GM10248 (cell line): ENCODE measurements at regions not wholly inside any gene's neighbourhood (a gene's known extent, or its start where the extent isn't known, plus 50 kb on each side); places are given as distances from the start of the nearest gene placed in this dataset.

Source experiments
- CTCF ChIA-PET: fragments of 300-600 bp; sonication (Branson Sonifier 250); formaldehyde crosslinking; extraction: SDS; loops from one replicate; lab custom pipeline; 2021; ENCODE audit warnings: antibody characterized with exemption; lab: Yijun Ruan, JAX
- POLR2A ChIA-PET: fragments of 350-650 bp; sonication (Branson Sonifier 250); formaldehyde crosslinking; extraction: SDS; loops from one replicate; lab custom pipeline; 2020; ENCODE audit warnings: antibody characterized with exemption; lab: Yijun Ruan, JAX
- DNase-seq: peaks from one replicate; pipeline ENCODE4 v3.0.0; 2012; ENCODE audit errors: extremely low spot score
- CTCF ChIP-seq: IDR thresholded peaks from 2 replicates; pipeline ENCODE4 v1.5.1; 2012; ENCODE audit warnings: mild to moderate bottlenecking, low read depth; ENCODE audit errors: extremely low read depth, missing control alignments, control extremely low read depth

DNA sequence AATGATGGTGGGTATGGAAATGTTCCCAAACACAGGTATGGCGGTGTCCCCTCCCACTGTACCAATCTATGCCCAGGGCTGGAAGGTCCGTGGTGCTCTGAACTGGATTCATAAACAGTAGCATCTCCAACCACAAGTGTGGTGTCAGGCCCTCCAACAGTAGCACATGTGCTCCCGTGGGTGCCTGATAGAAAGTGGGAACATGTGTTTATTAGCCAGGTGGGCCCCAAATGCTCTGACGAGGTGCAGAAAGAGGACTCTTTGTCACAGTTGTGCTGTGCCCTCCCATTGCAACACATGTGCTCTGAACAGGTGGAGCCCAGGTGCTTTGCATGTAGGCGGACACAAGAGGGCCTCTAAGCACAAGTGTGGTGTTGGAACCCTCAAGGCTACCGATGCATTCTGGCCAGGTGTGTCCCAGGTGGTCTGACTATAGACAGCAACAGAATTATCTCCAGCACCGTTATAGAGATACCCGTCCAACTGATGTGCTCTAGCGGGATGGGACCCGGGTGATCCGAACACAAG is 75.4 kb upstream of the ZNF30 start:
- no peak for TF ChIP-seq CTCF
- ChIA-PET CTCF (no interaction called here), POLR2A (no interaction called here)
- DNase-seq: no peak

- no peak for TF ChIP-seq CTCF
- CTCF ChIA-PET: no interaction called here
- POLR2A ChIA-PET: no interaction called here
- DNase-seq: no peak
Observed at GRCh38 chr19:34847393-34847792, 74.4 kb upstream of the ZNF599 start.

- ChIA-PET POLR2A (no interaction called here), CTCF (no interaction called here)
- no peak for DNase-seq
- no peak for TF ChIP-seq CTCF
Observed at GRCh38 chr19:34844277-34844676, 71.3 kb upstream of the ZNF599 start.

- POLR2A ChIA-PET: no interaction called here
- no peak for DNase-seq
- CTCF ChIA-PET: no interaction called here
- TF ChIP-seq CTCF: no peak
Observed at GRCh38 chr19:34841780-34842179, 68.8 kb upstream of the ZNF599 start.

DNA sequence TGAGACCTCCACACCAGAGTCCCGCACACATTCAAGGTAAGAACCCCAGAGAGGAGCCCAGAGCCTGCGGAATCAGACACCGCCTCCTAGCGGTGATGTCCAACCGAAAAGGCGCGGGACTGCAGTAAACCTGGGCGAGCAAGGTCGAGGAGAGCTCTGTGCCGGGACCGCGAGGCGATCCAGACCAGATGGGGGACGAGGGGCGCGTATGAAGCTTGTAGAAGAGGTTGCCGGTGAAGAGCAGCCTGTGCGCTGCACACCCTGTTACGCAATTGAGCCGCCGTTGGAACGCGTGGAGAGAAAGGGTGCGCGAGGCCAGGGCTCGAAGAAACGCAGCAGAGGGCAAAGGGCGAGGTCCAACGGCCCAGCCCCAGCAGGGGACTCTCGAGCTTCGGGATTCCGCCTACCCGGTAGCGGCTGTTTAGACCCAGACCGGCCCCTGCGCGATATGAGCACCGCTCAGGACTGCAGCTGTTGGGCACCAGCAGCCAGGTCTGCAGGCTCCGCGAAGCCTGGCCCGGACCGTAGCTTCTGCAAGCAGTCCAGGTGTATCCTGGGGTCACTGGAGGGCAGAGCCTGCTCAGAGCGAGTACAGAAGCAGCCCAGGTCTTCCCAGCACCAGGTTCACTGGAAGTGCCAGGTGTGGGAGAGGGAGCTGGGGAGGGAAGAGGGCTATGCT is 65.9 kb upstream of the ZNF599 start:
- CTCF ChIA-PET: no interaction called here
- TF ChIP-seq CTCF: no peak
- POLR2A ChIA-PET: no interaction called here
- DNase-seq: no peak

GRCh38 chr19:34838248-34838647 is 65.2 kb upstream of the ZNF599 start:
- no peak for DNase-seq
- ChIA-PET POLR2A (no interaction called here), CTCF (no interaction called here)
- TF ChIP-seq CTCF: no peak

DNA sequence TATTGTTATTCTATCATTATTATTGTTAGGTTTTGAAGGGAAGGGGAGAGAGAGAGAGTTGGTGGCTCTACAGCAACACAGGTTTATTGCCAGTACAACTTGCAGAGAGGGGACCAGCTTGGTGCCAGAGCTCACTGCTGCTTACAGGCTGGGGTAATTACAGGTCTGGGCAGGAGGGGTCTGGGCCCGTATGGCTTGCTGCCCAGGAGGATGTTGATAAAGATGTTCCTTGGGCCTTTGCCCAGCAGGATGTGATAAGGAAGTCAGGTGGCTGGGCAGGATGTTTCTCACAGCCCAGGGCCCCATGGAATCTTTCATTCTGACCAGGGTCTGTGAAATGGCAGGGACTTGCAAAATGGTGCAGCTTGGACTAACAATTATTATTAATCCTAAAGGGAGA is 64.2 kb upstream of the ZNF599 start:
- CTCF ChIA-PET: no interaction called here
- POLR2A ChIA-PET: no interaction called here
- no peak for TF ChIP-seq CTCF
- DNase-seq: no peak
